Activated CD8-positive, alpha-beta T cell treated with anti-CD3 and anti-CD28 coated beads for 36 hours (primary cell): ENCODE measurements at regions not wholly inside any gene's neighbourhood (a gene's known extent, or its start where the extent isn't known, plus 50 kb on each side); places are given as distances from the start of the nearest gene placed in this dataset.

Experiments used
- ATAC-seq: fragments of 200-7000 bp; cut with Tn5 transposase; one replicate; pipeline ENCODE4 v1.10.0; 2021; ENCODE audit warnings: mild to moderate bottlenecking, moderate library complexity
- CTCF ChIA-PET: fragments of 350-600 bp; sonication (Branson Sonifier 250); formaldehyde crosslinking; loops from one replicate; lab custom pipeline; 2021; ENCODE audit warnings: antibody characterized with exemption; lab: Charles Lee
- POLR2A ChIA-PET: fragments of 350-600 bp; sonication (Branson Sonifier 250); formaldehyde crosslinking; loops from one replicate; lab custom pipeline; 2021; ENCODE audit warnings: antibody characterized with exemption; lab: Charles Lee
- DNase-seq: peaks from one replicate; pipeline ENCODE4 v3.0.0-alpha.2; 2020
- H3K27ac Mint-ChIP-seq: one replicate; pipeline ENCODE4 v1.8.0; 2021; ENCODE audit warnings: mild to moderate bottlenecking, mixed read lengths
- H3K27me3 Mint-ChIP-seq: one replicate; pipeline ENCODE4 v1.8.0; 2021; ENCODE audit warnings: mixed read lengths
- H3K36me3 Mint-ChIP-seq: one replicate; pipeline ENCODE4 v1.8.0; 2021; ENCODE audit warnings: low read depth, mixed read lengths
- H3K4me1 Mint-ChIP-seq: one replicate; pipeline ENCODE4 v1.8.0; 2021; ENCODE audit warnings: low read depth, mixed read lengths
- H3K4me3 Mint-ChIP-seq: one replicate; pipeline ENCODE4 v1.8.0; 2021; ENCODE audit warnings: mild to moderate bottlenecking, moderate library complexity, mixed read lengths
- H3K9me3 Mint-ChIP-seq: one replicate; pipeline ENCODE4 v1.8.0; 2021; ENCODE audit warnings: mixed read lengths
- CTCF ChIP-seq: fragments of 200-600 bp; IDR thresholded peaks from one replicate; pipeline ENCODE4 v1.8.0; 2022; ENCODE audit warnings: antibody characterized with exemption, mild to moderate bottlenecking
- intact Hi-C: fragments of 100-400 bp; cut with micrococcal nuclease; formaldehyde crosslinking; loops from one replicate; pipeline ENCODE4 v1.10.0; 2022

GRCh38 chr10:6979371-6979770 lies 399.3 kb upstream of the PRKCQ start:
- no peak overlapping the region for H3K4me3 Mint-ChIP-seq
- no peak for ATAC-seq
- intact Hi-C loops = no loop called here
- no peak overlapping the region for H3K27ac Mint-ChIP-seq
- ChIA-PET POLR2A (no interaction called here), CTCF (no interaction called here)
- no peaks in the 10 kb centered on the region for H3K9me3 Mint-ChIP-seq
- H3K4me1 Mint-ChIP-seq = peaks cover 8% of the 10 kb centered on the region
- no peak for DNase-seq
- no peak for TF ChIP-seq CTCF
- H3K27me3 Mint-ChIP-seq = peaks cover 20% of the 10 kb centered on the region
- H3K36me3 Mint-ChIP-seq = no peaks in the 10 kb centered on the region

DNA sequence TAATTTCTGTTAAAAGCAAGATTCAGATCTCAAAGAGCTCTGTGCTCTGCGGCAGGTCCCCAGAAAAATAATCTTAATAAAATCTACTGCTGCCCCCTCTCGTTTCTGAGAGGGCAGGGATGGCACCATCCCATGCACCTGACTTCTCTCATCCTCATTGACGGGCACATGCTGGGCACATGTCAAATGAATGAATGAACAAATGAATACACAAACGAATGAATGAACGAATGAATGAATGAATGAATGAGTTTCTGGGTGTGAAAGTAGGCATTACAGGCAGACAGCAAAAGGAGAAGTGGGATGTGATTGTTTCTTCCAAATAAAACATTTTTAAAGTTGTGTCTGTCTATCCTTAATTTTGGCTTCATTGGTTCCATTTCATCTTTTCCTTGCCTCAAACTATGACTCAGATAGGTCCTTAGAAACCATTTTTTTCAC lies 398.1 kb upstream of the PRKCQ start:
- Mint-ChIP-seq H3K4me3 (no peak overlapping the region), H3K27me3 (peaks cover 18% of the 10 kb centered on the region), H3K9me3 (no peaks in the 10 kb centered on the region), H3K27ac (no peak overlapping the region), H3K36me3 (no peaks in the 10 kb centered on the region), H3K4me1 (peaks cover 17% of the 10 kb centered on the region)
- ChIA-PET CTCF (interaction anchor here (1.4 kb wide), 1 partner anchor 58 kb away, joined by 9 read pairs; no protein-coding TSS in a partner anchor), POLR2A (no interaction called here)
- TF ChIP-seq CTCF = no peak
- no peak for ATAC-seq
- intact Hi-C loops = no loop called here
- DNase-seq = no peak

- CTCF ChIA-PET = interaction anchor here (1.4 kb wide), 1 partner anchor 57 kb away, joined by 9 read pairs; no protein-coding TSS in a partner anchor
- Mint-ChIP-seq H3K27me3 (peaks cover 18% of the 10 kb centered on the region), H3K4me1 (peaks cover 17% of the 10 kb centered on the region), H3K9me3 (no peaks in the 10 kb centered on the region), H3K4me3 (no peak overlapping the region), H3K27ac (no peak overlapping the region), H3K36me3 (no peaks in the 10 kb centered on the region)
- no peak for TF ChIP-seq CTCF
- intact Hi-C loops = no loop called here
- ATAC-seq (no peak), DNase-seq (no peak)
- POLR2A ChIA-PET = no interaction called here
These were observed 397.5 kb upstream of the PRKCQ start for GRCh38 chr10:6977398-6978186.

GRCh38 chr10:6973899-6974298 lies 393.8 kb upstream of the PRKCQ start:
- no peaks in the 10 kb centered on the region for H3K9me3 Mint-ChIP-seq
- ATAC-seq (peak; percentile 88), DNase-seq (peak; percentile 46)
- H3K4me3 Mint-ChIP-seq = no peak overlapping the region
- peak overlapping the region; percentile 55 for H3K27ac Mint-ChIP-seq
- intact Hi-C loops = no loop called here
- TF ChIP-seq CTCF = no peak
- ChIA-PET CTCF (no interaction called here), POLR2A (no interaction called here)
- H3K36me3 Mint-ChIP-seq = no peaks in the 10 kb centered on the region
- H3K27me3 Mint-ChIP-seq = peaks cover 6% of the 10 kb centered on the region
- H3K4me1 Mint-ChIP-seq = peaks cover 14% of the 10 kb centered on the region

- Mint-ChIP-seq H3K27ac (no peak overlapping the region), H3K9me3 (no peaks in the 10 kb centered on the region)
- no peak for ATAC-seq
These were observed 392.1 kb upstream of the PRKCQ start for GRCh38 chr10:6972226-6972625.

More at GRCh38 chr10:6972226-6972625, 392.1 kb upstream of the PRKCQ start:
- CTCF ChIA-PET = interaction anchor here (0.6 kb wide), 1 partner anchor 246 kb away, joined by 5 read pairs; no protein-coding TSS in a partner anchor
- Mint-ChIP-seq H3K4me3 (no peak overlapping the region), H3K4me1 (peaks cover 14% of the 10 kb centered on the region), H3K27me3 (peaks cover 2% of the 10 kb centered on the region), H3K36me3 (no peaks in the 10 kb centered on the region)
- no peak for TF ChIP-seq CTCF
- POLR2A ChIA-PET = no interaction called here
- intact Hi-C loops = no loop called here
- no peak for DNase-seq
